GM12878 (cell line): ENCODE measurements at regions not wholly inside any gene's neighbourhood (a gene's known extent, or its start where the extent isn't known, plus 50 kb on each side); places are given as distances from the start of the nearest gene placed in this dataset.

Experiments
- DPF2 ChIP-seq: fragments of 450-650 bp; IDR thresholded peaks from 2 replicates; pipeline ENCODE4 v1.6.1; 2017; ENCODE audit warnings: mild to moderate bottlenecking
- EZH2 ChIP-seq: IDR thresholded peaks from 2 replicates; pipeline ENCODE4 v1.6.1; 2012; ENCODE audit warnings: low read depth, mild to moderate bottlenecking, control low read depth, inconsistent platforms, low read length, borderline replicate concordance; ENCODE audit not compliant: control insufficient read depth
- RAD51 ChIP-seq: fragments of 450-650 bp; IDR thresholded peaks from 2 replicates; pipeline ENCODE4 v1.6.1; 2016; ENCODE audit warnings: moderate library complexity, mild to moderate bottlenecking, inconsistent platforms
- ZBTB11 ChIP-seq: fragments of 450-650 bp; formaldehyde crosslinking; IDR thresholded peaks from 2 replicates; pipeline ENCODE4 v1.5.0; 2022; ENCODE audit warnings: mild to moderate bottlenecking, missing genetic modification characterization

- no peak for TF ChIP-seq RAD51
- TF ChIP-seq ZBTB11 (CRISPR knock-in tag): no peak
- no peak for TF ChIP-seq EZH2
- no peak for TF ChIP-seq DPF2
Observed at GRCh38 chr17:69872675-69873262, 202.3 kb upstream of the KCNJ16 start.
